GM23338 (cell line): ENCODE measurements at regions not wholly inside any gene's neighbourhood (a gene's known extent, or its start where the extent isn't known, plus 50 kb on each side); places are given as distances from the start of the nearest gene placed in this dataset.

ENCODE experiments used
- CREB1 ChIP-seq: fragments of 250-450 bp; sonication (Bioruptor Pico); IDR thresholded peaks from 2 replicates; pipeline ENCODE4 v1.5.0; 2020; ENCODE audit warnings: low read depth, mild to moderate bottlenecking, moderate library complexity
- EZH2 ChIP-seq: fragments of 200-600 bp; sonication (generic); IDR thresholded peaks from one replicate; pipeline ENCODE4 v1.8.0; 2017; ENCODE audit warnings: antibody characterized with exemption, mild to moderate bottlenecking, low read depth; ENCODE audit not compliant: unreplicated experiment
- EZH2phosphoT487 ChIP-seq: fragments of 200-600 bp; sonication (generic); IDR thresholded peaks from one replicate; pipeline ENCODE4 v1.8.1; 2018; ENCODE audit warnings: antibody characterized with exemption; ENCODE audit not compliant: unreplicated experiment
- JUNB ChIP-seq: IDR thresholded peaks from one replicate; pipeline ENCODE4 v1.6.1; 2016; ENCODE audit warnings: antibody characterized with exemption; ENCODE audit not compliant: unreplicated experiment
- NANOG ChIP-seq: IDR thresholded peaks from 2 replicates; pipeline ENCODE4 v1.6.1; 2016; ENCODE audit warnings: antibody characterized with exemption, borderline replicate concordance
- POLR2AphosphoS5 ChIP-seq: IDR thresholded peaks from 2 replicates; pipeline ENCODE4 v1.6.1; 2016; ENCODE audit warnings: antibody characterized with exemption, low read depth
- ZNF114 ChIP-seq: fragments of 250-450 bp; sonication (Bioruptor Pico); IDR thresholded peaks from 2 replicates; pipeline ENCODE4 v1.5.0; 2020; ENCODE audit warnings: mild to moderate bottlenecking, moderate library complexity
- TF ChIP-seq, protein P1 (sequence below): IDR thresholded peaks from one replicate; pipeline ENCODE4 v1.6.1; 2018; ENCODE audit warnings: antibody characterized with exemption; ENCODE audit not compliant: unreplicated experiment
- TF ChIP-seq, protein P2 (sequence below), 2 experiments: fragments of 200-600 bp in 1 of 2; sonication (generic) in 1 of 2; conservative IDR thresholded peaks; 2 replicates each; pipeline versions ENCODE4 v1.5.1 to v1.6.1; 2016 to 2017; ENCODE audit warnings: antibody characterized with exemption in 2 of 2, low read depth in 2 of 2, mild to moderate bottlenecking in 2 of 2, moderate library complexity in 1 of 2
- TF ChIP-seq, protein P3 (sequence below): IDR thresholded peaks from 2 replicates; pipeline ENCODE4 v1.6.1; 2016; ENCODE audit warnings: antibody characterized with exemption

DNA sequence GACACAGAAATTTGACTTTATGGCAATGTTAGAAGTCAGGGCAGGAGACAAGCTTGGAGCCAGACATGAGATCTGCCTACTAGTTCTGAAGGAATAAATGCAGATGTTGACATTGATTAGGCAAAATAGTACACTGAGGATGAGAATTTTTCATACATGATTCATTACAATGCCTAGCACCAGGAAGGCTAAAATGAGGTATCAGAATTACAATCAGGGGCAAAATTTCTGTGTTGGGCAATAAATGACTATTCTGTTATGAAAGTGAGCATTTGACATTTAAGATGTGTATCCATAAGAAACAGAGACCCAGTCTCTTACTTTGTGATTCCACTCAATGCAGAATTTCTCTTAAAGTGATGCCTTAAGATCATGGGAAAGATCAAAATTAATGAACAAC, 92.4 kb upstream of the CDH10 start:
- TF ChIP-seq, protein P1, sequence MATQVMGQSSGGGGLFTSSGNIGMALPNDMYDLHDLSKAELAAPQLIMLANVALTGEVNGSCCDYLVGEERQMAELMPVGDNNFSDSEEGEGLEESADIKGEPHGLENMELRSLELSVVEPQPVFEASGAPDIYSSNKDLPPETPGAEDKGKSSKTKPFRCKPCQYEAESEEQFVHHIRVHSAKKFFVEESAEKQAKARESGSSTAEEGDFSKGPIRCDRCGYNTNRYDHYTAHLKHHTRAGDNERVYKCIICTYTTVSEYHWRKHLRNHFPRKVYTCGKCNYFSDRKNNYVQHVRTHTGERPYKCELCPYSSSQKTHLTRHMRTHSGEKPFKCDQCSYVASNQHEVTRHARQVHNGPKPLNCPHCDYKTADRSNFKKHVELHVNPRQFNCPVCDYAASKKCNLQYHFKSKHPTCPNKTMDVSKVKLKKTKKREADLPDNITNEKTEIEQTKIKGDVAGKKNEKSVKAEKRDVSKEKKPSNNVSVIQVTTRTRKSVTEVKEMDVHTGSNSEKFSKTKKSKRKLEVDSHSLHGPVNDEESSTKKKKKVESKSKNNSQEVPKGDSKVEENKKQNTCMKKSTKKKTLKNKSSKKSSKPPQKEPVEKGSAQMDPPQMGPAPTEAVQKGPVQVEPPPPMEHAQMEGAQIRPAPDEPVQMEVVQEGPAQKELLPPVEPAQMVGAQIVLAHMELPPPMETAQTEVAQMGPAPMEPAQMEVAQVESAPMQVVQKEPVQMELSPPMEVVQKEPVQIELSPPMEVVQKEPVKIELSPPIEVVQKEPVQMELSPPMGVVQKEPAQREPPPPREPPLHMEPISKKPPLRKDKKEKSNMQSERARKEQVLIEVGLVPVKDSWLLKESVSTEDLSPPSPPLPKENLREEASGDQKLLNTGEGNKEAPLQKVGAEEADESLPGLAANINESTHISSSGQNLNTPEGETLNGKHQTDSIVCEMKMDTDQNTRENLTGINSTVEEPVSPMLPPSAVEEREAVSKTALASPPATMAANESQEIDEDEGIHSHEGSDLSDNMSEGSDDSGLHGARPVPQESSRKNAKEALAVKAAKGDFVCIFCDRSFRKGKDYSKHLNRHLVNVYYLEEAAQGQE, result no peak
- TF ChIP-seq CREB1 (no peak), POLR2AphosphoS5 (no peak), EZH2 (no peak), JUNB (no peak), EZH2phosphoT487 (no peak), NANOG (no peak), ZNF114 (no peak)
- TF ChIP-seq, protein P2, sequence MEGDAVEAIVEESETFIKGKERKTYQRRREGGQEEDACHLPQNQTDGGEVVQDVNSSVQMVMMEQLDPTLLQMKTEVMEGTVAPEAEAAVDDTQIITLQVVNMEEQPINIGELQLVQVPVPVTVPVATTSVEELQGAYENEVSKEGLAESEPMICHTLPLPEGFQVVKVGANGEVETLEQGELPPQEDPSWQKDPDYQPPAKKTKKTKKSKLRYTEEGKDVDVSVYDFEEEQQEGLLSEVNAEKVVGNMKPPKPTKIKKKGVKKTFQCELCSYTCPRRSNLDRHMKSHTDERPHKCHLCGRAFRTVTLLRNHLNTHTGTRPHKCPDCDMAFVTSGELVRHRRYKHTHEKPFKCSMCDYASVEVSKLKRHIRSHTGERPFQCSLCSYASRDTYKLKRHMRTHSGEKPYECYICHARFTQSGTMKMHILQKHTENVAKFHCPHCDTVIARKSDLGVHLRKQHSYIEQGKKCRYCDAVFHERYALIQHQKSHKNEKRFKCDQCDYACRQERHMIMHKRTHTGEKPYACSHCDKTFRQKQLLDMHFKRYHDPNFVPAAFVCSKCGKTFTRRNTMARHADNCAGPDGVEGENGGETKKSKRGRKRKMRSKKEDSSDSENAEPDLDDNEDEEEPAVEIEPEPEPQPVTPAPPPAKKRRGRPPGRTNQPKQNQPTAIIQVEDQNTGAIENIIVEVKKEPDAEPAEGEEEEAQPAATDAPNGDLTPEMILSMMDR (conservative IDR thresholded peaks at IDR 0.05; ENCODE audit: low read depth in 2 of 2), result no peak
- TF ChIP-seq, protein P3, sequence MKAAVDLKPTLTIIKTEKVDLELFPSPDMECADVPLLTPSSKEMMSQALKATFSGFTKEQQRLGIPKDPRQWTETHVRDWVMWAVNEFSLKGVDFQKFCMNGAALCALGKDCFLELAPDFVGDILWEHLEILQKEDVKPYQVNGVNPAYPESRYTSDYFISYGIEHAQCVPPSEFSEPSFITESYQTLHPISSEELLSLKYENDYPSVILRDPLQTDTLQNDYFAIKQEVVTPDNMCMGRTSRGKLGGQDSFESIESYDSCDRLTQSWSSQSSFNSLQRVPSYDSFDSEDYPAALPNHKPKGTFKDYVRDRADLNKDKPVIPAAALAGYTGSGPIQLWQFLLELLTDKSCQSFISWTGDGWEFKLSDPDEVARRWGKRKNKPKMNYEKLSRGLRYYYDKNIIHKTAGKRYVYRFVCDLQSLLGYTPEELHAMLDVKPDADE, result no peak
